ENCODE measurements at regions not wholly inside any gene's neighbourhood (a gene's known extent, or its start where the extent isn't known, plus 50 kb on each side); places are given as distances from the start of the nearest gene placed in this dataset.

DNA sequence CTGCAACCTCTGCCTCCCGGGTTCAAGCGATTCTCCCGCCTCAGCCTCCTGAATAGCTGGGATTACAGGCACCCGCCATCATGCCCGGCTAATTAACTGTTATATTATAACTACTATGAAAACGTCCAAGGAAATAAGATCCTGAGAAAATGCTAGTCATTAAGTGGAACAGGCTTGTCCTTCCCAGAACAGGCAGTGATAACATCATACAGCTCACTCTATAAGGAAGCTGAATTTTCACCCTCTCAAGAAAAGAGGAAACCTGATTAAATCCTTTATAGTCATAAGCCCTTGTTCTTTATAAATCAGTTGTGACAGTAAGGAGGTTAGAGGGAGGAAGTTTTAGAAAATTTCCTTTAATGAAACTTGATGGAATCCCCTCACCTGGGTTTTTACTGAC lies 163.9 kb upstream of the CLINT1 start:
- TF ChIP-seq, protein P1, sequence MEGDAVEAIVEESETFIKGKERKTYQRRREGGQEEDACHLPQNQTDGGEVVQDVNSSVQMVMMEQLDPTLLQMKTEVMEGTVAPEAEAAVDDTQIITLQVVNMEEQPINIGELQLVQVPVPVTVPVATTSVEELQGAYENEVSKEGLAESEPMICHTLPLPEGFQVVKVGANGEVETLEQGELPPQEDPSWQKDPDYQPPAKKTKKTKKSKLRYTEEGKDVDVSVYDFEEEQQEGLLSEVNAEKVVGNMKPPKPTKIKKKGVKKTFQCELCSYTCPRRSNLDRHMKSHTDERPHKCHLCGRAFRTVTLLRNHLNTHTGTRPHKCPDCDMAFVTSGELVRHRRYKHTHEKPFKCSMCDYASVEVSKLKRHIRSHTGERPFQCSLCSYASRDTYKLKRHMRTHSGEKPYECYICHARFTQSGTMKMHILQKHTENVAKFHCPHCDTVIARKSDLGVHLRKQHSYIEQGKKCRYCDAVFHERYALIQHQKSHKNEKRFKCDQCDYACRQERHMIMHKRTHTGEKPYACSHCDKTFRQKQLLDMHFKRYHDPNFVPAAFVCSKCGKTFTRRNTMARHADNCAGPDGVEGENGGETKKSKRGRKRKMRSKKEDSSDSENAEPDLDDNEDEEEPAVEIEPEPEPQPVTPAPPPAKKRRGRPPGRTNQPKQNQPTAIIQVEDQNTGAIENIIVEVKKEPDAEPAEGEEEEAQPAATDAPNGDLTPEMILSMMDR (IDR thresholded peaks at IDR 0.05) = no peak
- TF ChIP-seq POLR2A (IDR thresholded peaks at IDR 0.05) = no peak
- TF ChIP-seq EP300 (IDR thresholded peaks at IDR 0.05) = no peak
- no peak for TF ChIP-seq POLR2AphosphoS5 (IDR thresholded peaks at IDR 0.05)
